GM12865 (cell line): ENCODE measurements at regions not wholly inside any gene's neighbourhood (a gene's known extent, or its start where the extent isn't known, plus 50 kb on each side); places are given as distances from the start of the nearest gene placed in this dataset.

Experiments used
- DNase-seq: peaks from one replicate; pipeline ENCODE4 v3.0.0; 2010; ENCODE audit warnings: low read depth
- H3K4me3 ChIP-seq: 2 replicates; pipeline ENCODE4 v1.5.1; 2011; ENCODE audit warnings: mild to moderate bottlenecking, low read depth, low read length, control low read depth
- TF ChIP-seq, protein P1 (sequence below): IDR thresholded peaks from 2 replicates; pipeline ENCODE4 v1.5.1; 2011; ENCODE audit warnings: low read length, control low read depth, low read depth, inconsistent platforms; ENCODE audit not compliant: insufficient read depth; ENCODE audit errors: missing control alignments

DNA sequence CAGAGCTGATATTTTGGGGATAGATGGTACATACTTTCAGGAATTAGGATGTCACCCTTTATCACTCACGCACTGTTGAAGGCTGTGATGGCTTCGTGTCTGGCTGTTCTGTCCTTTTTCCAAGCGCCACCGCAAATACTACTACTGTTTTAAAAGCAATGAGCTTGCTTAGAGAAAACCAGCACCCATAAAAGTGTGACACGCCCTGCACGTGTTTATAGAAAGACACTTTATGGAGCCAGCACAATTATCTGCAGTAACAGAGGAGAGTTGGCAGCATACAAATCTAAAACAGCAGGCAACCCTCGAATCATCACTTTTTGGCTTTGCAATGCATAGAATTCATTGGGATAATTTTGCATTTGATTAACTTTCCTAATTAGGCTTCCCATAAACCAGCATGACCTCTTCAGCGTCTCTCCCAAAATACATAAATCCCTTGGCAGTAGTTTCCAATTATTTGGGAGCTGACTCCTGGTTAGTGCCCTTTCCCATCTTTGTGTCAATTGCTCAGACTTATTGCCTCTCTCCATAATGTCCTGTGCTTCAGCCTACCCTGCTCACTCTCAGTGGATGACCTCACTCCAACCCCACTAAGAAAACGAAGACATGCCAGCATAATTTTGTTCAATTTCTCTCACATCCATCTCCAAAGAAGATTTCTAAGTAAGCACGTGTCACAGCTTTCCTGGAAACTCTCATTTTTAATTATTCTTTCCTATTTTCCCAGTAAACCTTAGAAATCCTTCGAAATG, 118.7 kb upstream of the LARGE1 start:
- TF ChIP-seq, protein P1, sequence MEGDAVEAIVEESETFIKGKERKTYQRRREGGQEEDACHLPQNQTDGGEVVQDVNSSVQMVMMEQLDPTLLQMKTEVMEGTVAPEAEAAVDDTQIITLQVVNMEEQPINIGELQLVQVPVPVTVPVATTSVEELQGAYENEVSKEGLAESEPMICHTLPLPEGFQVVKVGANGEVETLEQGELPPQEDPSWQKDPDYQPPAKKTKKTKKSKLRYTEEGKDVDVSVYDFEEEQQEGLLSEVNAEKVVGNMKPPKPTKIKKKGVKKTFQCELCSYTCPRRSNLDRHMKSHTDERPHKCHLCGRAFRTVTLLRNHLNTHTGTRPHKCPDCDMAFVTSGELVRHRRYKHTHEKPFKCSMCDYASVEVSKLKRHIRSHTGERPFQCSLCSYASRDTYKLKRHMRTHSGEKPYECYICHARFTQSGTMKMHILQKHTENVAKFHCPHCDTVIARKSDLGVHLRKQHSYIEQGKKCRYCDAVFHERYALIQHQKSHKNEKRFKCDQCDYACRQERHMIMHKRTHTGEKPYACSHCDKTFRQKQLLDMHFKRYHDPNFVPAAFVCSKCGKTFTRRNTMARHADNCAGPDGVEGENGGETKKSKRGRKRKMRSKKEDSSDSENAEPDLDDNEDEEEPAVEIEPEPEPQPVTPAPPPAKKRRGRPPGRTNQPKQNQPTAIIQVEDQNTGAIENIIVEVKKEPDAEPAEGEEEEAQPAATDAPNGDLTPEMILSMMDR = no peak
- DNase-seq = no peak
- H3K4me3 ChIP-seq = no peak overlapping the region

DNA sequence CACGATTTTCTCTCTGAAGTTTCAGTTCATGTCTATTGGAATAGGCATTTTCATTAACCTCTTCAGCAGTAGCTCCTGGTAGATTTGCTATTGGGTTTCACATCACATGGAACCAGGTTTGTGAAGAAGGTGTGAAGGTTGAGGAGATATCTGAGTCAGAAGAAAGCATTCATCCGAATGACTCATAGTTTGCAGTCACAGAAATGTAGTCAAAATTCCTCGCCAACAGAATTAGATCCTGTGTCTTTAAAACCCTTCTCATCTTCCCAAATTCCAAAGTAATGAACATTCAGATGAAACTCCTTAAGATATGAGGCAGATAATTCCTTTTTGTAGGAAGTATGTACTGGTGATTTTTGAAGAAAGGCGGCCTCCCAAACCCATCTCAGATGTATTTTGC, 125.0 kb upstream of the LARGE1 start:
- H3K4me3 ChIP-seq = no peak overlapping the region
- DNase-seq = no peak
- TF ChIP-seq, protein P1 = no peak

DNA sequence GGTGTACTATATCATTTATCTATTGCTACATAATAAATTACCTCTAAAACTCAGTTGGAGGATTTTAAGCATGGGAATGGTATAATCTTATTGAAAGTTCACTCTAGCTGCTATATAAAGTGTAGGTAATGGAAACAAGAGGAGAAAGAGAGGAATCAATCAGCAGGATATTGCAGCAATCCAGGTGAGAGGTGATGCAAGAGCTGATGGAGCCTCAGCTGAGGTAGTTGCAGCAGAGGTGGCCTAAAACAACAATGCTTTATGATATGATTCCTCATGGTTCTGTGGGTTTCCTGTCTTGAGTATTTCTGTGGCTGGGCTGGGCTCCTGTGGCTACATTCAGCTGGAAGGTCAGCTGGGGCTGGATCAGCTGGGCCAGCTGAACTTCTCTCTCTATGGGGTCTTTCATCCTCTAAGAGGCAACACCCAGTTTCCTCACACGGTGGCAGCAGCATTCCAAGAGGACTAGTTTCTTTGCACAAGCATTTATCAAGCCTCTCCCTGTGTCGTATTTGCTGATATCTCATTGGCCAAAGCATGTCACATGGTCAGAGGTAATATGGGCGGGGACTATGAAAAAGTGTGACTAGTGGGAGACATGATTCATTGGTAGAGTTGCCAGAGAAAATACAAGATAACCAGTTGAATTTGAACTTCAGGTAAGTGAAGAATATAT, 135.4 kb upstream of the LARGE1 start:
- TF ChIP-seq, protein P1 = peak; percentile 45
- DNase-seq = peak; percentile 63
- H3K4me3 ChIP-seq = no peak overlapping the region

DNA sequence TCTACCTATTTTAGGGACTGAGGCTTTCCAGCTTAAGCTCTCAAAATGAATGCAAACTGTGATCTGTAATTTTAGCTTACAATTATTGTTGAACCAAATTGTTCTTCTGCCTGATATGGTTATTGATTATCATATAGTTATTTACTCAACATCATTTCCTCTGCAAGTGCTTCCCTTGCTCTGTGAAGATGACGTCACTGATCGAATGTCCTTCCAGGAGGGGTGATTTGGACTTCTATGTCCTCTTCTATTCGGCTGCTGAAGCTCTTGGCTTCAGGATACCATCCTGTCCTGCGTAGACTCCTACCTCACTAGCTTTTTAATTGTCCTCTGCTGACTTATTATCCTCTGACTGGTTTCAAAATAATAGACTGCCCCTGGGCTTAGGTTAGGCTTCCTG, 137.4 kb upstream of the LARGE1 start:
- no peak overlapping the region for H3K4me3 ChIP-seq
- no peak for DNase-seq
- TF ChIP-seq, protein P1 = no peak

DNA sequence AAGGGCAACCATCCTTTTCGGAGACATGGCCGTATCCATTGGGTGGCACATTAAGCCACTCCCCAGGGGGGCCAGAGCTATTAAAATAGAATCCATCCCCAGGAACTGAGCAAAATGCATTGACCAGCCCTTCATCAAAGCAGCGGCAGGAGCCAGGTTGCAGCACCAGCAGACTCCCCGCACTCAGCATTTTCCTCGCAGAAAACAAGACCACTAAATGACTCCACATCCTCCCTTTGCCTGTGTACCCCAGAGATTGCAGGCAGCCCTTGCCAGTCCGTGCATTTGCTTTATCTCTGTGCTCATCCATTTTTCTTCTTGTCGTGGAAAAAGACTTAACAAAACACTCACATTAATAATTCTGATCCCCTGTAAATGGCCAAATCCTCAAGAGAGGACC, 144.4 kb upstream of the LARGE1 start:
- TF ChIP-seq, protein P1 = no peak
- DNase-seq = no peak
- H3K4me3 ChIP-seq = no peak overlapping the region

DNA sequence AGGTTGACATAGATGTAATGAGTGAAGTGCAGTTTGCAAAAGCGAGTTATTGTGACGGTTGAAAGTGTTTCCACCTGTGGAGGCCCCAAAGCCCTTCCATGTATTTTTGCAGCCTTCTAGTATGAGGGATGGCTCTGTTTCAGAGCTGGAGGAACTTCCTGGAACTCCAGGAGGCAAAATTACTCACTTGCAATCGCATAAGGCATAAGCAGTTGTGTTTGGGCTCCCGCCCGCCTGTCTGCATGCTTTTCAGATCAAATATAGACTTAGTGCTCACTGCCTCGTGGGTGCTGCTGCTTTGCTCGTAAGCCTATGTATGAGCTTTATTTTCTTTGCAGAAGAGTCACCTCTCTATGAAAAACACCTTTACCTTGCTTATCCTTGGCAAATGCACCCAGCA, 146.8 kb upstream of the LARGE1 start:
- TF ChIP-seq, protein P1 = no peak

More for the DNA sequence above, 146.8 kb upstream of the LARGE1 start:
- no peak for DNase-seq
- no peak overlapping the region for H3K4me3 ChIP-seq
